HG03139 (cell line): ENCODE measurements at regions not wholly inside any gene's neighbourhood (a gene's known extent, or its start where the extent isn't known, plus 50 kb on each side); places are given as distances from the start of the nearest gene placed in this dataset.
"Not testable (repeated sequence)": the region's sequence is repeated elsewhere in the genome, so short reads cannot be mapped to it uniquely, and the experiment has no call there.

Experiments
- ATAC-seq: cut with Tn5 transposase; IDR thresholded peaks from one replicate; pipeline ENCODE4 v1.9.1; 2021; ENCODE audit not compliant: unreplicated experiment

DNA sequence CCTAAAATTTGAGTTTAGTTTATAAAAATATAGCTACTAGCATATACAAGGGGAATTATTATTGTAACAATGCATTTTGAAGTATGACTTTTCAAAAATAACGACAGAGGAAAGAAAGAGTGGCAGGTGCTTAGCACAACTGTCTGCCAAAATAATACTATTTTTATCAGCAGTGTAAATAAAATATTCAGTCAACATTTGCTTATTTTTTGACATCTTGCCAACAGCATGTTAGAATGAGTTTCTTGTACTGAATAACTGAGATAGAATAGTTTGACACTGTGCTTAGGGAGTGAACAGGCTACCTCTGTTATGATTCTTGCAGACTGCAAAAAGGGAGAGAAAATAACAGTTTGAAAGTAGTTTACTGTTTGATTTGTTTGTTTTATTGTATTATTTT is 909.8 kb downstream of the BRINP3 start:
- ATAC-seq: no peak

DNA sequence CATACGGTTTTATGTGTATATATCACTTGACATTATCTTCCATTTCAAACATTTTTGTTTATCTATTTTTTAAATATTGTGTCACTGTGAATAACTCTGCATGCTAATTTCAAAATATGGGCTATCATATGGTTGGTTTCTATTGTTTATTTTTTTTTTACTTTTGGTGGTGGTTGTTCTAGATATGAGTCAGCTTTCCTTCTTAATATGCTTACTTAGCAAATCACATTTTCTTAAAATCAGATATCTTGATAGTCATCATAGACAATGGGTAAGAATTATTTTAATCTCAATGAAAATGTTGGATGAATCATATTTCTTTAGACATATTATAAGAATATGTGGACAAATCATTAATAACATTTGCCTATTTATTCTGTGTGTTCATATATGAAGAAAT is 881.5 kb downstream of the BRINP3 start:
- ATAC-seq: no peak

DNA sequence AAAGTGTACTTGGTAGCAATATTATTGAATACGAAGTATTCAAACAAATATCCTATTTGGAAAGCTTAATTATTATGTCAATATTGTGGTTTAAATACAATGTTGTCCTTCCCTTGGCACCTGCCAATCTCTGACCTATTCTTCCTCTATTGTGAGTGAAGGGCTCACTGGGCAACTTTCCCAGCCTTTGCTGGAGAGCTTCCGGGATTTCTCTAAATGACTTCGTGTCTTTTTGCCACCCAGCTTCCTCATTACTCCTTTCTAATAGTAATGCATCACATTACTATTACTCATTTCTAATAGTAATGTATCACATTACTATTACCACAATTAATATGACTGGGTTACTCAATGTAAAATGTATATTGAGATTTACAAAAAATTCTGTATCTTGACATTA is 880.6 kb downstream of the BRINP3 start:
- ATAC-seq: no peak

DNA sequence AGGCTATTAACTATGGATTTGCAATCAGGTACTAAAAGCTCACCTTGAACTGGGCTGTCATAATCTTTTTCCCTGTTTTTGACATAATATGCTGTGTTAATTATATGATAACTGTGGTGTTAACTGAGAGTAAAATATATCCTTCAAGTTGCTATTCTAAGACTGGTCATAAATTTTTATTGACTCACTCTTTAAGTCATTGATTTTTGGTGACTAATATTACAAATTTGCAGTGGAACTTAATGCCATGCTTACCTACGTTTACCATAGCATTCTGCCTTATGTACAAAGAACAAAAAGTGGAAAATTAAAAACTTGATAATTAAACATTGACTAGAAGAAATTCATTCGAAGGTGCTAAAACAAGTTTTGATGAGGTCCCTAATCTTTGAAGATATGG is 872.4 kb downstream of the BRINP3 start:
- ATAC-seq: no peak

DNA sequence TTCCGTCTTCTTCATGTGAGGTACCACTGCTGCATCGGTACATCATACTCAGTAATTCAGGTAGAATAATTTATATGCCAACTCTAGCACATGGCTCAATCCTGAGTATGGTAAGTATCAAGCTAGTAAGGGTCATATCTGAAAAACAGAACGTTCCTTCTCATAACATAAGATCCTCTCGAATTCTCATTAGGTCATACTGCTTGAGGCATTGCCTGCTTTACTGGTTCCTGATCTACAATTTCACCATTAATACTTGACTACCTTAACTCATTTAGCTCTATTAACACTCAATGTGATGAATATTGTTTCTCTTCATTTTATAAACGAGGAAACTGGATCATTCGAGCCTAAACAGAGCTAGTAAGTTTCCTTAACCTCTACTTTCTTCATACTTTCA is 871.6 kb downstream of the BRINP3 start:
- no peak for ATAC-seq

DNA sequence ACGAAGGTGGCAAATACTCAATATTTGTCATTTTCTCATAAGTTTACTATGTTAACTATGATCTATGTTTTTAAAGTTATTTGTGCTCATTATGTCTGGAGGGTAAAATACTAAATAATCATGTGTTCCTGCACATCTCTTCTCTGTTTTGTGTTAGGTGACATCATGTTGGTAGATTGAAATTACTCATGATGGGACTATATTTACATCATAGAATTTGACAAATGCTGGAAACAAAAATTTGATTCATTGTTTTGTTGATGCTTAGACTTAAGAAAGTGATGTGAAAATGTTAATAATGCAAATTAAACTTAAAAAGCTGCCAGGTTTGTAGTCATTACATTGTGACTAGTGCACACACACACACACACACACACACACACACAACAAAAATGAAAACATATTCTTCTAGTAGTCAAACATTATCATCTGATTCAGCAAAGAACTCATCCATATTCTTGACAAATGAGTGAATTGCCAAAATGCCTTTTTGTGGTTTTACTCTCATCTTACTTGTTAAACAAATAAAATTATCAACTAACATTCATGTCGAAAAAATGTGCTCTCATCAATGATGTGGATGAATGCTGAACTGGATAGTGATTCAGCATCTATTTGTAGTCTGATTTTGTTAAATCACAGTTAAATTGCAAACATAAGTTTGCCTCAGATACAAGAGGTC is 870.7 kb downstream of the BRINP3 start:
- no peak for ATAC-seq

DNA sequence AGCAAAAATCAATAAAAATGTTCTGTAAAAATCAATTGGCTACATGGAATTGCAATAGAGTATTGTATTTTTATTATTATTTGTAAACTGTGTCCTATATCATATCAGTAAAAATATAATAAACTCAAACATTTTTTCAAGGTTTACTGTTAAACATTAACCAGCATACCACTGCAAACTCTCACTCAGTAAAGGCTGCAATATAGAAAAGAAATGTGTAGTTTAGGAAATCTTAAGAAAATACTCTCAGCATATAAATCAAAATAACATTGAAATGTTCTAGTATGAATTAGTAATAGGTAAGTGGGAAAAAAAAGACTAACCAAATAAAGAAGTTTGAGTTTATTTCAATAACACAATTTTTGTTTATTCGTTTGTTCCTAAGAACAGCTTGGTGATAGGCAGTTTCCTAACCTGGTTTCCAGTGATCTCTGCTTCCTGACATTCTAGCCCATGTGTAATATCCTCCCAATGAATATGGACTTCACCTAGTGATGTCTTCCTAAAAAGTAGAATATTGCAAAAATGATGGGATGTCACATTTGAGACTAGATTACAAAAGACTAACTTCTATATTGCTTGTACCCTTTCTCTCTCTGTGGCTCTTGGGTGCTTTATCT is 870.1 kb downstream of the BRINP3 start:
- no peak for ATAC-seq

DNA sequence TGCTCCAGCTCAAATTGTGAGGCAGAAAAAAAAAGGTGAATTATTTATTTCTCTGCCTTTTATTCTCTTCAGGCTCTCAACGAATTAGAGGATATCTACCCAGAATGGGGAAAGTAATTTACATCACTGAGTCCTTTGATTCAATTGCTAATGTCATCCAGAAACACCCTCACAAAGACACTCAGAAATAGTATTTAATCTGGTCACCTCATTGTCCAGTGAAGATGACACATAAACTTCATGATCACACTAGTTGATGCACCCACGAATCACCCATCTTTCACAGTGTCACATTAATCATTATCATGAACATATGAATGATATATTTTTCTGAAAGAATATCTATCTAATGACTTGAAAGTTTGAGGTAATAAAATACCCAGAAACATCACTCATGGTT is 868.5 kb downstream of the BRINP3 start:
- ATAC-seq: no peak

DNA sequence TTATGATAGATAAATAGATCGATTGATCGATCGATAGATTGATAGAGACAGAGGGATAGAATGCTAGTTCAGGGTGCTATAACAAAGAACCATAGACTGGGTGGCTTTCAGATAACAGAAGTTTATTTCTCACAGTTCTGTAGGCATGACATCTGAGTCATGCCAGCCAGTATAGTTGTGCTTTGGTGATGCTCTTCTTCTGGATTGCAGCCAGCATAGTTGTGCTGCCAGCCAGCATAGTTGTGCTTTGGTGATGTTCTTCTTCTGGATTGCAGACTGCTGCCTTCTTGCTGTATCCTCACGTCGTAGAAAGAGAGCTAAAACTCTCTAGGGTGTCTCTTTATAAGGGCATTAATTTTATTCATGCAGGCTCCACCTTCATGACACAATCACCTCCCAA is 860.8 kb downstream of the BRINP3 start:
- no peak for ATAC-seq

DNA sequence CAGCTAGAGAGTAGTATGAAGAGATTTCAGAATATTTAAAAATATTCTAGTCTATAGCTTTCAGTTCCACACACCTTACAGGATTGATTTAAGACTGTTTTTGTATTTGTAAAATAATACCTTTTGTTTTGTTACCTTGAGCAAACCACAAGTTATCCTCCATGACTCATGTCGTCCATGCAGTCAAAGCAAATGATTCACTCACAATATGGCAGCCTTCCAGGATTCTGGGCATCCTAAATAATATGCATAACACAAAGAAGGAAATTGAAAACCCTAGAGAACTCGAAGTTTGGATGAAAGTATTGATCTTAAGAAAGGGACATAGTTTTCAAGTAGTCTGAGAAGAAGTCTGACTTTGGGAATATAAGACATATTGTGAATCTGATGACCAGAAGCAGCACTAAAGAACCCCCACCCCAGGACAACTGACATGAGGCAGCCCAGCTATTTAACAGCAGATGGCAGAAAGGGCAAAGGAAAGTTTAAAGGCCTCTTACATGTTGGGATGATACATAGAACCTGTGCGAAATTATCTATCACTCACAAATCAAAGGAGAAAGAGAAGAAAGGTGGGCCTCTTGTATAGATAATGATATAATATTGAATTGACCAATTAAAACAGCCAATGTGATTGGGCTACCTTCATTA is 857.9 kb downstream of the BRINP3 start:
- no peak for ATAC-seq

DNA sequence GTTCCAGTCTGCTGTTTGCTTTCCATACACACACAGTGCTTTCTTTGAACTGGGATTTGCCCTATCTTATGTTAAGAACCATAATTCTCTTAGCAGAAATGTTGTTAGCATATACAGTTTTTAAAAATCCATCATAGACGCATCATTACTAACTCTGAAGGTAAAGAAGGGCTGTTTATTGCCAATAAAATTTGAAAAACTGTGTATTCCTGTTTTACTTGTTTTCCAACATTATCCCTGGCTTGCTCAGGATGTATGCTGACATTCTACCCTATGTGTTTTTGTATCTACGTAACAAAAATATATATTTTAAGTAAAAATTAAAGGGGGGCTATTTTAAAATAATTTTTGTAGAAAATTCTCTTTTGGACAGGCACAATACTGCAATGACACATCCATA is 857.2 kb downstream of the BRINP3 start:
- no peak for ATAC-seq

DNA sequence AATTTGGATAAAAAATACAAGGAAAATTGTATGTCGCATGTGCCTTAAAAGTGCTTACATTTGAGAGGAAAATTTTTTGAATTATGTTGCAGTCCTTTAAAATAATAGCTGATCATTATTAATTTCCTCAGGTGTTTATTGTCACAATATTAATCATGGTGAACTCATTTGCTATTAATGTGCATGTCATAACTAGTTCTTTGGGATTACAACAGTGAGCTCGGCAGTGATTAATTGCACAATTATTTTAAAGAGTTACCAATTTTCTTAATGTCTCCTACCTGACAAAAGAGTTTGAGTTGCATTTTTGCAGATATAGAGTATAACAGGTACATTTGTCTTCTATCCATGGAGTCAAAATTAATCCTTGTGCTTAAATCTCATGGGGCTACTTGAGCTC is 854.3 kb downstream of the BRINP3 start:
- ATAC-seq: no peak

DNA sequence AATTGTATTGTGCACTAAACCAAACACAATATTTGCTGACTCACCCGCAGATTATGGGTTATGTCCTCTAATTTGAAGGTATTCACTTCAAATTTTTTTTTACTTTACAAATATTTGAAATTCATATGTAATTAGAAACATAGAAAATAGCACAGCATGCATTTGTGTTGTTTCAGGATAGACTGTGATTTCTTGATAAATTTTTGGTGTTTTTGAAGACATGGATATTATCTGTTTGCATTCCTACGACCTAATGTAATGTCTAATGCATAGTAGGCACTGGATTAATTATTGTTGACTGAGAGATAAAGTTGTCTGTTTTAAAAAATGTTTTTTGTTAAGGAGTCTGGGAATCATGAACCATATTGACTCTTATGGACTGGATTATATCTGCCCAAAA is 850.2 kb downstream of the BRINP3 start:
- no peak for ATAC-seq

DNA sequence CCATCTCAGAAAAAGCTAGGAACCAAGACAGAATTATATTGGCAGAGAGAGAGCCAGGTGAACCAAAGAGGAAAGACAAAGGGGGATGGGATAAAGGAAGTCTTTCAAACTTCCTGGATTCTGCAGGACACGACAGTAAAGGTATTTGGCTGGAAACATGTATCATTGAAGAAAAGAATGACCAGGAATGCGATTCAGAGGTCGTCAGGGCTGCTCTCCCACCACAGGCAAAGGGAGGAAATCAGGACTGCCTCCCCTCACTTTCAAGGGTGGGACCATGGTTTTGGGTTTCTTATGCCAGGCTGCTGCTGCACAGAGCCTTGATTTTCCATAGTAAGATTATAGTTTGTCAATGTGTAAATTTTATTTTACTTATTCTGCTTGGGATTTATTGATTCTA is 848.8 kb downstream of the BRINP3 start:
- ATAC-seq: no peak

DNA sequence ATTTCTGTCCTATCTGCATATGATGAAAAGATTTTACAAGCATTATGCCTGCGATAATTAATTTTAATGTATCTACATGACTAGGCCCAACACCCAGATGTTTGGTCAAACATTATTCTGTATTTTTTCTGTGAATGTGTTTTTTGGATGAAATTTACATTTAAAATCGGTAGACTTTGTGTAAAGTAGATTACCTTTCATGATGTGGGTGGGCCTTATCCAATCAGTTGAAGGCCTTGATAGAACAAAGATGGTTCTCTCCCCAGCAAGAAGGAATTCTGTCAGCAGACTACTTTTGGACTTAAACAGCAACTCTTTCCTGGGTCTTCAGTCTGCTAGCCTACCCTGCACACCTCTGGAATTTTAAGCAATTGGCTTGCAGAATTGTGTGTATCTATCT is 844.0 kb downstream of the BRINP3 start:
- ATAC-seq: no peak

DNA sequence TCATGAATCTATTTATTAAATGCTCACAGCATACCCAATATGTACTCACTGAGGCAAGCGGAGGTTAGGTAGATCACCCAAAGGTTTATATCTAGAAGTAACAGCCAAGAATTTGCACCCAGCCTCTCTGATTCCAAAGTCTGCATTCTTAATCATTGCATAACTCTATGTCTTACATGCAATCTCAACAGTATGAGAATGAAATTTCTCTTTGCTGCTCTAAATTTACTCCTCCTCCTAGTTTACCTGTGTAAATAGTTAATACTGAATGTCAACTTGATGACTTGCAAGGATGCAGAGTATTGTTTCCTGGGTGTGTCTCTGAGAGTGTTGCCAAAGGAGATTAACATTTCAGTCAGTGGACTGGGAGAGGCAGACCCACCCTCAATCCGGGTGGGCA is 840.6 kb downstream of the BRINP3 start:
- ATAC-seq: no peak

DNA sequence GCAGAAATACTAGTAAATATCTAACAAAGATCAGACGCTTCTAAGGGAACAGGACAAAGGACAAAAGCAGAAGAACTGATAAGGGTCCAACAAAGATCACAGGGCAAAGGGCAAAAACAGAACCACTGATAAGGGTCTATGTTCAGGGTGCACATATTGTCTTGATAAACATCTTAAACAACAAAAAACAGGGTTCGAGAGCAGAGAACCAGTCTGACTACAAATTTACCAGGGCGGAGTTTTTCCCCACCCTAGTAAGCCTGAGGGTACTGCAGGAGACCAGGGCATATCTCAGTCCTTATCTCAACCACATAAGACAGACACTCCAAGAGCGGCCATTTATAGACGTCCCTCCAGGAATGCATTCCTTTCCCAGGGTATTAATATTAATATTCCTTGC is 833.5 kb downstream of the BRINP3 start:
- ATAC-seq: not testable (repeated sequence)

DNA sequence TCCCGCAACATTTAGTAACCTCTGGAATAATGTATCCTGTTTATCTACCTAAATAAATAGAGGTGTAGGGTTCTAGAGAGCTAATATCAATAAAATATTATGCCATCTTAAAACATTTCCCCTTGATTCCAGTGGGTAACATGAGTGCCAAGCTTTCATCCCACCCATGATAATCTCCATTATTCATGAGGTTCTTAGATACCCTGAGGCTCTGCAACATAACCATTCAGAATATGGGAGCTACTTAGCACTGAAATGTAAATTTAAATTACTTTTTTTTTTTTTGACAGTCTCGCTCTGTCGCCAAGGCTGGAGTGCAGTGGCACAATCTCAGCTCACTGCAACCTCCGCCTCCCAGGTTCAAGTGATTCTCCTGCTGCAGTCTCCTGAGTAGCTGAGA is 832.7 kb downstream of the BRINP3 start:
- no peak for ATAC-seq

DNA sequence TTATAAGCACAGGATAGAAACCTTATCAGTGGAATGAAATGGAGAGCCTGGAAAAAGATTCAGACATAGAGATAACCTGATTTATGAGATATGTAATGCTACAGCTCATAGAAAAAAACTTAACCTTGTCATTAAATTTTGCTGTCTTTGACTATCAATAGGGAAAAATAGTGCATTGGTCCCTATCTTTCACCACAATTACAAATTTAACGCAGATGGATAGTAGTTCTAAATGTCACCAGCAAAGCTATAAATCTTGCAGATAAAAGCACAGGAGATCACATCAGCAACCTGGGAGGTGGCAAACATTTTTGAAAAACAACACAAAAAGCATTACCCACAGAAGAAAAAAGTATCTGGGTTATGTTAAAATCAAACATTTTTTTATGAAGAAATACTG is 831.6 kb downstream of the BRINP3 start:
- no peak for ATAC-seq

DNA sequence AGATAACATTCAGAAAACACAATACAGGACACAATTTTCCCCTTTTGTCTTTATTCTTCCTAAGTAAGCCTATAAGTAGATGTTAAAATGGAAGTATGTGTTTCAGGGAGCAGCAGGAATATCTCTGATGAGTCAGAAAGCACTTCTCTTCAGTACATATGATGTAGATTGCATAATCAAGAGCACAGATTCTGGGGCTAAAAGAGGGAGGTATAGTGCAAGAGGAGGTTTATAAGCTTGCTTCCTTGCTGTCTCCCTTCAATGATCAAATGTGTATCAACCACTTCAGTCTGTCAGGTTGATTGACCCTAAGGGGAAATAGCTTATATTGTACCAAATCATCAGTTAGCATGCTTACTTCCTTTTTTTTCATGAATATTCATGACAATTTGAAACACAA is 822.8 kb downstream of the BRINP3 start:
- ATAC-seq: no peak

DNA sequence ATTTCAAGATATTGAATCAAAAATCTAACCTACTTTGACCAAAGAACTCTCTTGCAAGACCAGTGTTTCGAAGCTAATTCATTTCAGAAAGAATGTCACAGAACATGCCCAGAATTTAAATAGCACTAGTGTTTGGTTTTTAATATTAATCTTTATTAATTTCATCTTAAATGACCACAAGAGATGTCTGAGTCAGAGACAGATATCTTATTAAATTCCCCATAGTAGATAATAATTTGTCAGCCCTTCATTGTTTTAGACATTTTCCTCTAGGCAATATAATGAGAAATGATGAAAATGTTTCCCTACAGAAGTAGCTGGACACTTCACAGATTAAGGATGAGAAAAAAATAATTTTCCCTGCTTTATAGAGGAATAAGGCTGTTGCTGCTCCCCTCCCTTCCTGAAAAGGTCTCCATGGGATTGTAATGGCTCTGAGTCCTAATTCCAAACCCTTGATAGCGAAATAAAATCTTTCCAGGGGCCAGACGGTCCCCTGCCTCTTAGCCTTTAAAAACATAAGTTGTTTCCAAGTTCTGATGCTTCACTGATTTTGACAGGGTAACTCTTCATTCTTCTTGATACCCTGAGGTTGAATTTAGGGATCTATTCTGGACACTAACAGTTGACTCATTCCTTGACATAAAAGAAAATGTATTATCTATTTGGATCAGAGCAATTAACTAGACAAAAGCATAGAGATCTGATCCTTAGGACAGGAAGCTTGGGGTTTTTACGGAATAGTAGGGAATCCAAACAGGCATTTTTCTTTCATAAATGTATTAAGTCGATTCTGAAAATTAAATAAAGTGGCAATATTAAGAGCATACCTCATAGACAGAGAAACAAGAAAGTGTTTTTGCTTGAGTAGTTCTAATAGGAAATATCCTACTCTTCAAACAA is 820.8 kb downstream of the BRINP3 start:
- no peak for ATAC-seq

DNA sequence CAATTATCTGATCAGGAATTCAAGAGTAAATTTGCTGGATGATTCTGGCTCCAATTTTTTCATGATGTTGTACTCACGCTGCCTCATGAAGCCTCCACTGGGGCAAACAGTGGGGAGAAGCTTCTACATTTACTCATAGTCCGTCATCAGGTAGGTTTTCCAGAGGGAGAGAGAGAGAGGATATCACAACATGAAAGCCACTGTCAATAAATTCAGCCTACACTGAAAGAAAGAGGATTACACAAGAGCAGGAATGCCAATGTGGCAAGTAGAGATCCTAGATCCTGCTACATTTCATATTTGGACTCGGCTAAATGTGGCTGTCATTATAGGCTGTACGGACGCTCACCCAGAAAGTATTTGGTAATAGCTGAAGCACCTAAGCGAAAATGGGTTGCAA is 819.9 kb downstream of the BRINP3 start:
- no peak for ATAC-seq
